ENCODE measurements at regions not wholly inside any gene's neighbourhood (a gene's known extent, or its start where the extent isn't known, plus 50 kb on each side); places are given as distances from the start of the nearest gene placed in this dataset.

- Histone ChIP-seq H2AFZ (ENCODE audit: low read length) (no peak overlapping the region), H3K4me3 (replicated peaks in 1 of 3; ENCODE audit: insufficient read depth in 1 of 3, low read depth in 2 of 3, low read length in 3 of 3) (no peak overlapping the region), H3K36me3 (replicated peaks in 1 of 2; ENCODE audit: control insufficient read depth in 1 of 2, insufficient read depth in 2 of 2, low read length in 2 of 2) (no peaks in the 10 kb centered on the region), H3K9ac (ENCODE audit: insufficient read depth, low read depth, low read length) (no peak overlapping the region), H3K27me3 (ENCODE audit: control insufficient read depth in 1 of 2, insufficient read depth in 2 of 2, low read length in 2 of 2) (no peaks in the 10 kb centered on the region), H3K4me2 (ENCODE audit: low read depth, low read length) (no peak overlapping the region), H4K20me1 (ENCODE audit: insufficient read depth, low read length) (no peaks in the 10 kb centered on the region), H3K4me1 (ENCODE audit: insufficient read depth, low read length) (no peaks in the 10 kb centered on the region), H3K9me3 (ENCODE audit: low read length) (peaks cover 74% of the 10 kb centered on the region), H3K79me2 (ENCODE audit: insufficient read depth, low read length) (no peaks in the 10 kb centered on the region), H3K27ac (ENCODE audit: extremely low read length, insufficient read depth, low read length) (no peak overlapping the region)
- DNase-seq (ENCODE audit: low spot score) (no peak), ATAC-seq (no peak), FAIRE-seq (no peak)
- POLR2A ChIA-PET, result no interaction called here
- intact Hi-C loops (cut with micrococcal nuclease; ENCODE audit: unreplicated experiment) (no loop called here), in situ Hi-C loops (cut with HindIII; ENCODE audit: extremely low pct_ligation_motif_present, low pct_unique_long_range_greater_than_20kb) (no loop called here)
- TF ChIP-seq ZNF441 (CRISPR knock-in tag; IDR thresholded peaks at IDR 0.05; ENCODE audit: borderline replicate concordance), result no peak
- no peak for TF ChIP-seq FOXP1 (IDR thresholded peaks at IDR 0.05)
- no peak for TF ChIP-seq FOXP1 (CRISPR knock-in tag; IDR thresholded peaks at IDR 0.05)
- TF ChIP-seq, protein P1, sequence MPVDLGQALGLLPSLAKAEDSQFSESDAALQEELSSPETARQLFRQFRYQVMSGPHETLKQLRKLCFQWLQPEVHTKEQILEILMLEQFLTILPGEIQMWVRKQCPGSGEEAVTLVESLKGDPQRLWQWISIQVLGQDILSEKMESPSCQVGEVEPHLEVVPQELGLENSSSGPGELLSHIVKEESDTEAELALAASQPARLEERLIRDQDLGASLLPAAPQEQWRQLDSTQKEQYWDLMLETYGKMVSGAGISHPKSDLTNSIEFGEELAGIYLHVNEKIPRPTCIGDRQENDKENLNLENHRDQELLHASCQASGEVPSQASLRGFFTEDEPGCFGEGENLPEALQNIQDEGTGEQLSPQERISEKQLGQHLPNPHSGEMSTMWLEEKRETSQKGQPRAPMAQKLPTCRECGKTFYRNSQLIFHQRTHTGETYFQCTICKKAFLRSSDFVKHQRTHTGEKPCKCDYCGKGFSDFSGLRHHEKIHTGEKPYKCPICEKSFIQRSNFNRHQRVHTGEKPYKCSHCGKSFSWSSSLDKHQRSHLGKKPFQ (CRISPR knock-in tag; IDR thresholded peaks at IDR 0.05; ENCODE audit: insufficient replicate concordance), result no peak
- no peak for TF ChIP-seq ATF7-NPFF (CRISPR knock-in tag; IDR thresholded peaks at IDR 0.05; ENCODE audit: low read depth)
- TF ChIP-seq ZNF704 (CRISPR knock-in tag; IDR thresholded peaks at IDR 0.05; ENCODE audit: borderline replicate concordance), result no peak
- TF ChIP-seq CBX5 (CRISPR knock-in tag; IDR thresholded peaks at IDR 0.05; ENCODE audit: borderline replicate concordance), result no peak
- TF ChIP-seq HDAC2 (CRISPR knock-in tag; IDR thresholded peaks at IDR 0.05), result no peak
- no peak for TF ChIP-seq SUZ12 (IDR thresholded peaks at IDR 0.05; ENCODE audit: low read depth, low read length)
- TF ChIP-seq CC2D1A (CRISPR knock-in tag; IDR thresholded peaks at IDR 0.05), result no peak
- TF ChIP-seq ZNF567 (CRISPR knock-in tag; IDR thresholded peaks at IDR 0.05; ENCODE audit: borderline replicate concordance), result no peak
- TF ChIP-seq HES4 (CRISPR knock-in tag; IDR thresholded peaks at IDR 0.05; ENCODE audit: borderline replicate concordance), result no peak
- no peak for TF ChIP-seq ZNF770 (CRISPR knock-in tag; IDR thresholded peaks at IDR 0.05)
- TF ChIP-seq ZNF138 (CRISPR knock-in tag; IDR thresholded peaks at IDR 0.05; ENCODE audit: low read depth), result no peak
- TF ChIP-seq, protein P2, sequence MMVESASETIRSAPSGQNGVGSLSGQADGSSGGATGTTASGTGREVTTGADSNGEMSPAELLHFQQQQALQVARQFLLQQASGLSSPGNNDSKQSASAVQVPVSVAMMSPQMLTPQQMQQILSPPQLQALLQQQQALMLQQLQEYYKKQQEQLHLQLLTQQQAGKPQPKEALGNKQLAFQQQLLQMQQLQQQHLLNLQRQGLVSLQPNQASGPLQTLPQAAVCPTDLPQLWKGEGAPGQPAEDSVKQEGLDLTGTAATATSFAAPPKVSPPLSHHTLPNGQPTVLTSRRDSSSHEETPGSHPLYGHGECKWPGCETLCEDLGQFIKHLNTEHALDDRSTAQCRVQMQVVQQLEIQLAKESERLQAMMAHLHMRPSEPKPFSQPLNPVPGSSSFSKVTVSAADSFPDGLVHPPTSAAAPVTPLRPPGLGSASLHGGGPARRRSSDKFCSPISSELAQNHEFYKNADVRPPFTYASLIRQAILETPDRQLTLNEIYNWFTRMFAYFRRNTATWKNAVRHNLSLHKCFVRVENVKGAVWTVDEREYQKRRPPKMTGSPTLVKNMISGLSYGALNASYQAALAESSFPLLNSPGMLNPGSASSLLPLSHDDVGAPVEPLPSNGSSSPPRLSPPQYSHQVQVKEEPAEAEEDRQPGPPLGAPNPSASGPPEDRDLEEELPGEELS (CRISPR knock-in tag; IDR thresholded peaks at IDR 0.05), result no peak
- TF ChIP-seq ZNF326 (CRISPR knock-in tag; IDR thresholded peaks at IDR 0.05; ENCODE audit: borderline replicate concordance), result no peak
- no peak for TF ChIP-seq ZXDC (CRISPR knock-in tag; IDR thresholded peaks at IDR 0.05)
- CTCF ChIA-PET (ENCODE audit: low intra/inter-chr PET ratio, low total read pairs), result no interaction called here
- BruUV-seq (replicated peaks), result no TSS peak
- WGBS (ENCODE audit: low lambda C conversion rate), result 0% methylated on average over 1 of the region's 2 CpGs
These were observed 842.0 kb upstream of the TSPY4 start for GRCh38 chrY:8495243-8495642.

Measured in HepG2 (cell line).